OCI-LY1 (cell line): ENCODE measurements at regions not wholly inside any gene's neighbourhood (a gene's known extent, or its start where the extent isn't known, plus 50 kb on each side); places are given as distances from the start of the nearest gene placed in this dataset.

Experiments used
- H2AFZ ChIP-seq: fragments of 200-600 bp; sonication (generic), shearing (Covaris generic); 2 replicates; pipeline ENCODE4 v1.6.0; 2014; ENCODE audit warnings: antibody characterized with exemption, mild to moderate bottlenecking, low read length
- H3F3A ChIP-seq: fragments of 200-600 bp; sonication (generic), shearing (Covaris generic); 2 replicates; pipeline ENCODE4 v1.6.0; 2014; ENCODE audit warnings: mild to moderate bottlenecking, antibody characterized with exemption, low read length, moderate library complexity; ENCODE audit not compliant: insufficient read depth
- H3K27ac ChIP-seq: fragments of 200-600 bp; sonication (generic); 2 replicates; pipeline ENCODE4 v1.5.1; 2014; ENCODE audit warnings: low read length, mixed run types, mild to moderate bottlenecking, low read depth; ENCODE audit not compliant: poor library complexity, severe bottlenecking
- H3K27me3 ChIP-seq: fragments of 200-600 bp; sonication (generic); 2 replicates; pipeline ENCODE4 v1.6.0; 2014; ENCODE audit warnings: antibody characterized with exemption, mild to moderate bottlenecking, low read length, moderate library complexity; ENCODE audit not compliant: insufficient read depth
- H3K36me3 ChIP-seq: fragments of 200-600 bp; sonication (generic); 2 replicates; pipeline ENCODE4 v1.6.1; 2014; ENCODE audit warnings: mild to moderate bottlenecking, antibody characterized with exemption, low read length, moderate library complexity, mixed read lengths; ENCODE audit not compliant: insufficient read depth
- H3K4me1 ChIP-seq: fragments of 200-600 bp; sonication (generic); 2 replicates; pipeline ENCODE4 v1.5.1; 2014; ENCODE audit warnings: mild to moderate bottlenecking, low read length, moderate library complexity; ENCODE audit not compliant: insufficient read depth, severe bottlenecking
- H3K4me2 ChIP-seq: fragments of 200-600 bp; sonication (generic), shearing (Covaris generic); 2 replicates; pipeline ENCODE4 v1.6.1; 2014; ENCODE audit warnings: low read length
- H3K4me3 ChIP-seq: fragments of 200-600 bp; sonication (generic); 2 replicates; pipeline ENCODE4 v1.5.1; 2014; ENCODE audit warnings: low read length, low read depth, mild to moderate bottlenecking, mixed read lengths; ENCODE audit not compliant: poor library complexity, severe bottlenecking
- H3K79me2 ChIP-seq: fragments of 200-600 bp; shearing (Covaris generic); 2 replicates; pipeline ENCODE4 v1.6.1; 2016; ENCODE audit warnings: mixed run types, low read length, mixed read lengths; ENCODE audit not compliant: insufficient read depth
- H3K9ac ChIP-seq: fragments of 200-600 bp; sonication (generic), shearing (Covaris generic); 2 replicates; pipeline ENCODE4 v1.6.1; 2014; ENCODE audit warnings: mild to moderate bottlenecking, low read length, mixed read lengths
- H3K9me2 ChIP-seq: fragments of 200-600 bp; sonication (generic), shearing (Covaris generic); 2 replicates; pipeline ENCODE4 v1.6.1; 2014; ENCODE audit warnings: low read depth, mild to moderate bottlenecking, low read length, mixed read lengths
- H3K9me3 ChIP-seq: fragments of 200-600 bp; shearing (Covaris generic); 2 replicates; pipeline ENCODE4 v1.6.1; 2014; ENCODE audit warnings: low read length, mixed read lengths
- H4K20me1 ChIP-seq: fragments of 200-600 bp; sonication (generic), shearing (Covaris generic); 2 replicates; pipeline ENCODE4 v1.6.0; 2016; ENCODE audit warnings: mild to moderate bottlenecking, low read length; ENCODE audit not compliant: insufficient read depth
- CTCF ChIP-seq: fragments of 200-600 bp; sonication (generic), shearing (Covaris generic); IDR thresholded peaks from 2 replicates; pipeline ENCODE4 v1.5.1; 2017; ENCODE audit warnings: mild to moderate bottlenecking, antibody characterized with exemption, low read length, moderate library complexity, mixed read lengths
- EZH2 ChIP-seq: fragments of 200-600 bp; sonication (generic), shearing (Covaris generic); IDR thresholded peaks from 2 replicates; pipeline ENCODE4 v1.8.0; 2017; ENCODE audit warnings: borderline replicate concordance, mixed run types, mild to moderate bottlenecking, antibody characterized with exemption, low read length, moderate library complexity, mixed read lengths

GRCh38 chr12:92506460-92506859, 196.3 kb upstream of the PLEKHG7 start:
- Histone ChIP-seq H3K27me3 (no peaks in the 10 kb centered on the region), H3K79me2 (no peaks in the 10 kb centered on the region), H3K36me3 (no peaks in the 10 kb centered on the region; the same call in 1 of the 2 replicates), H3K4me3 (no peak overlapping the region), H3K4me2 (peak overlapping the region; percentile 86; the same call in 1 of the 2 replicates), H4K20me1 (no peaks in the 10 kb centered on the region), H3K9me3 (no peaks in the 10 kb centered on the region), H3K9me2 (no peaks in the 10 kb centered on the region), H3K4me1 (peaks cover 56% of the 10 kb centered on the region), H3K27ac (peak overlapping the region; percentile 95), H3F3A (no peaks in the 10 kb centered on the region), H2AFZ (no peak overlapping the region), H3K9ac (no peak overlapping the region; the same call in 1 of the 2 replicates)
- no peak for TF ChIP-seq EZH2

- Histone ChIP-seq H3K9ac (peak overlapping the region; percentile 73), H3K4me3 (peak overlapping the region; percentile 47), H3F3A (no peaks in the 10 kb centered on the region)
Measured at GRCh38 chr12:92505254-92506231, 197.2 kb upstream of the PLEKHG7 start.

GRCh38 chr12:92504594-92504981, 198.2 kb upstream of the PLEKHG7 start:
- Histone ChIP-seq H3K9me2 (no peaks in the 10 kb centered on the region), H3K9ac (peak overlapping the region; percentile 45), H3F3A (no peaks in the 10 kb centered on the region), H3K4me3 (no peak overlapping the region), H3K79me2 (no peaks in the 10 kb centered on the region), H3K27ac (peak overlapping the region; percentile 95), H4K20me1 (no peaks in the 10 kb centered on the region), H3K36me3 (no peaks in the 10 kb centered on the region; the same call in 1 of the 2 replicates), H2AFZ (no peak overlapping the region), H3K4me1 (peaks cover 58% of the 10 kb centered on the region), H3K27me3 (no peaks in the 10 kb centered on the region), H3K4me2 (peak overlapping the region; percentile 45; the same call in 1 of the 2 replicates), H3K9me3 (no peaks in the 10 kb centered on the region)
- TF ChIP-seq EZH2 (no peak), CTCF (no peak)

More at GRCh38 chr12:92505254-92506231, 197.2 kb upstream of the PLEKHG7 start:
- H3K27me3 ChIP-seq = no peaks in the 10 kb centered on the region
- H3K9me2 ChIP-seq = no peaks in the 10 kb centered on the region
- peak overlapping the region; percentile 86 for H3K4me2 ChIP-seq
- H3K4me1 ChIP-seq = peaks cover 58% of the 10 kb centered on the region
- H2AFZ ChIP-seq = peak overlapping the region; percentile 48
- no peaks in the 10 kb centered on the region for H3K79me2 ChIP-seq
- H3K36me3 ChIP-seq = no peaks in the 10 kb centered on the region; the same call in 1 of the 2 replicates
- no peaks in the 10 kb centered on the region for H4K20me1 ChIP-seq
- TF ChIP-seq CTCF (no peak), EZH2 (no peak)
- no peaks in the 10 kb centered on the region for H3K9me3 ChIP-seq
- H3K27ac ChIP-seq = peak overlapping the region; percentile 95
